VCaP (cell line): ENCODE measurements at regions not wholly inside any gene's neighbourhood (a gene's known extent, or its start where the extent isn't known, plus 50 kb on each side); places are given as distances from the start of the nearest gene placed in this dataset.

ENCODE experiments used
- H3K27ac ChIP-seq: fragments of 450-650 bp; 2 replicates; pipeline ENCODE4 v1.5.1; 2017
- CTCF ChIP-seq: fragments of 450-650 bp; conservative IDR thresholded peaks from 2 replicates; pipeline ENCODE4 v1.5.1; 2017; ENCODE audit warnings: mild to moderate bottlenecking, moderate library complexity

GRCh38 chr2:118363604-118364003 is 275.3 kb downstream of the INSIG2 start:
- TF ChIP-seq CTCF = no peak
- no peak overlapping the region for H3K27ac ChIP-seq

- no peak overlapping the region for H3K27ac ChIP-seq
- no peak for TF ChIP-seq CTCF
Observed at GRCh38 chr2:118356051-118356450, 267.8 kb downstream of the INSIG2 start.

GRCh38 chr2:118351796-118352195 is 263.5 kb downstream of the INSIG2 start:
- H3K27ac ChIP-seq = no peak overlapping the region
- no peak for TF ChIP-seq CTCF

GRCh38 chr2:118350621-118351020 is 262.4 kb downstream of the INSIG2 start:
- TF ChIP-seq CTCF = no peak
- H3K27ac ChIP-seq = no peak overlapping the region

- no peak for TF ChIP-seq CTCF
- H3K27ac ChIP-seq = no peak overlapping the region
Observed at GRCh38 chr2:118349365-118349764, 261.1 kb downstream of the INSIG2 start.

- TF ChIP-seq CTCF = no peak
Observed at GRCh38 chr2:118348380-118349034, 260.2 kb downstream of the INSIG2 start.

GRCh38 chr2:118345465-118345864 is 257.2 kb downstream of the INSIG2 start:
- no peak for TF ChIP-seq CTCF
- H3K27ac ChIP-seq = no peak overlapping the region

More at GRCh38 chr2:118348380-118349034, 260.2 kb downstream of the INSIG2 start:
- no peak overlapping the region for H3K27ac ChIP-seq
